Activated CD8-positive, alpha-beta T cell treated with anti-CD3 and anti-CD28 coated beads for 36 hours (primary cell): ENCODE measurements at regions not wholly inside any gene's neighbourhood (a gene's known extent, or its start where the extent isn't known, plus 50 kb on each side); places are given as distances from the start of the nearest gene placed in this dataset.

Experiments
- ATAC-seq: fragments of 200-7000 bp; cut with Tn5 transposase; one replicate; pipeline ENCODE4 v1.10.0; 2021; ENCODE audit warnings: mild to moderate bottlenecking, moderate library complexity
- CTCF ChIA-PET: fragments of 350-600 bp; sonication (Branson Sonifier 250); formaldehyde crosslinking; loops from one replicate; lab custom pipeline; 2021; ENCODE audit warnings: antibody characterized with exemption; lab: Charles Lee
- POLR2A ChIA-PET: fragments of 350-600 bp; sonication (Branson Sonifier 250); formaldehyde crosslinking; loops from one replicate; lab custom pipeline; 2021; ENCODE audit warnings: antibody characterized with exemption; lab: Charles Lee
- DNase-seq: peaks from one replicate; pipeline ENCODE4 v3.0.0-alpha.2; 2020
- H3K27ac Mint-ChIP-seq: one replicate; pipeline ENCODE4 v1.8.0; 2021; ENCODE audit warnings: mild to moderate bottlenecking, mixed read lengths
- H3K27me3 Mint-ChIP-seq: one replicate; pipeline ENCODE4 v1.8.0; 2021; ENCODE audit warnings: mixed read lengths
- H3K36me3 Mint-ChIP-seq: one replicate; pipeline ENCODE4 v1.8.0; 2021; ENCODE audit warnings: low read depth, mixed read lengths
- H3K4me1 Mint-ChIP-seq: one replicate; pipeline ENCODE4 v1.8.0; 2021; ENCODE audit warnings: low read depth, mixed read lengths
- H3K4me3 Mint-ChIP-seq: one replicate; pipeline ENCODE4 v1.8.0; 2021; ENCODE audit warnings: mild to moderate bottlenecking, moderate library complexity, mixed read lengths
- H3K9me3 Mint-ChIP-seq: one replicate; pipeline ENCODE4 v1.8.0; 2021; ENCODE audit warnings: mixed read lengths
- CTCF ChIP-seq: fragments of 200-600 bp; IDR thresholded peaks from one replicate; pipeline ENCODE4 v1.8.0; 2022; ENCODE audit warnings: antibody characterized with exemption, mild to moderate bottlenecking
- intact Hi-C: fragments of 100-400 bp; cut with micrococcal nuclease; formaldehyde crosslinking; loops from one replicate; pipeline ENCODE4 v1.10.0; 2022

DNA sequence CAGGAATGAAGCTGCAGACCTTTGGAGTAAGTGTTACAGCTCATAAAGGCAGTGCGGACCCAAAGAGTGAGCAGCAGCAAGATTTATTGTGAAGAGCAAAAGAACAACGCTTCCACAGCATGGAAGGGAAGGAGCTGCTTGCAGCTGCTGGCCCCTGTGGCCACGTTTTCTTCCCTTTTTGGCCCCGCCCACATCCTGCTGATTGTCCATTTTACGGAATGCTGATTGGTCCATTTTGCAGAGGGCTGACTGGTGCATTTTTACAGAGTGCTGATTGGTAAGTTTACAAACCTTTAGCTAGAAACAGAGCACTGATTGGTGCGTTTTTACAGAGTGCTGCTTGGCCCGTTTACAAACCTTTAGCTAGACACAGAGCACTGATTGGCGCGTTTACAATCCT, 841.5 kb downstream of the CDH11 start:
- DNase-seq: no peak
- ChIA-PET CTCF (no interaction called here), POLR2A (no interaction called here)
- Mint-ChIP-seq H3K36me3 (no peaks in the 10 kb centered on the region), H3K27ac (no peak overlapping the region), H3K9me3 (peaks cover 10% of the 10 kb centered on the region), H3K27me3 (no peaks in the 10 kb centered on the region), H3K4me3 (no peak overlapping the region), H3K4me1 (no peaks in the 10 kb centered on the region)
- intact Hi-C loops: no loop called here
- TF ChIP-seq CTCF: no peak
- no peak for ATAC-seq

GRCh38 chr16:64278196-64278595, 843.7 kb downstream of the CDH11 start:
- POLR2A ChIA-PET: no interaction called here
- CTCF ChIA-PET: no interaction called here
- Mint-ChIP-seq H3K4me1 (no peaks in the 10 kb centered on the region), H3K27ac (no peak overlapping the region), H3K36me3 (no peaks in the 10 kb centered on the region), H3K9me3 (peaks cover 10% of the 10 kb centered on the region), H3K27me3 (no peaks in the 10 kb centered on the region), H3K4me3 (no peak overlapping the region)
- intact Hi-C loops: no loop called here
- TF ChIP-seq CTCF: no peak
- no peak for DNase-seq
- ATAC-seq: no peak

DNA sequence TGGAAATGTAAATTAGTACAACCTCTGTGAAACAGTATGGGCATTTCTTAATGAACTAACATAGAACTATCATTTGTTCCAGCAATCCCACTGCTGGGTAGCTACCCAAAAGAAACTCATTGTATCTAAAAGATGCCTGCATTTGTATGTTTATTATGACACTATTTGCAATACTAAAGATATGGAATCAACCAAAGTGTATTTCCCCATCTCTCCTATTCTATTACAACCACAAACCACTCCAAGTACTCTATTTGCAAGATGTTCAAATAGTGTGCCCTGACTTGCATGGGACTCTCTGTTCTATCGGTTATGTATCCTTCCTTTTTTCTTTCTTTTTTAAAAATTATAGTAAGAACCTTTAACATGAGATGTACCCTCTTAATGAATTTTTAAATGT, 845.2 kb downstream of the CDH11 start:
- POLR2A ChIA-PET: no interaction called here
- DNase-seq (no peak), ATAC-seq (no peak)
- Mint-ChIP-seq H3K9me3 (peaks cover 15% of the 10 kb centered on the region), H3K27me3 (no peaks in the 10 kb centered on the region), H3K27ac (no peak overlapping the region), H3K4me1 (no peaks in the 10 kb centered on the region), H3K4me3 (no peak overlapping the region), H3K36me3 (no peaks in the 10 kb centered on the region)
- no peak for TF ChIP-seq CTCF
- CTCF ChIA-PET: no interaction called here
- intact Hi-C loops: no loop called here

DNA sequence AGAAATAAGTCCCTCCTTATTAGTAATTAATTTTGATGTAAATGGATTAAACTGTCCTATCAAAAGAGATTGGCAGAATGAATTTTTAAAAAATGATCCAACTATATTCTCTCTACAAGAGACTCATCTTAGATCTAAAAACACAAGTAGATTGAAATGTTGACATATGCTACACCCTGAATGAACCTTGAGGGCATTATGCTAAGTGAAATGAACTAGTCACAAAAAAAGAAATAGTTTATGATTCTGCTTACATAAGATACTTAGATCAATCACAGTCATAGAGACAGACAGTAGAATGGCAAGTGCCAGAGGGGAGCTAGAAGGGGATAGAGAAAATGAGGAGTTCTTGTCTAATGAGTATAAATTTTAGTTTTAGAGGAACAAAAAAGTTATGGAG, 849.8 kb downstream of the CDH11 start:
- Mint-ChIP-seq H3K9me3 (peaks cover 18% of the 10 kb centered on the region), H3K4me3 (no peak overlapping the region), H3K27ac (no peak overlapping the region), H3K36me3 (no peaks in the 10 kb centered on the region), H3K27me3 (no peaks in the 10 kb centered on the region), H3K4me1 (no peaks in the 10 kb centered on the region)
- ATAC-seq (no peak), DNase-seq (no peak)
- POLR2A ChIA-PET: no interaction called here
- TF ChIP-seq CTCF: no peak
- CTCF ChIA-PET: no interaction called here
- intact Hi-C loops: no loop called here

DNA sequence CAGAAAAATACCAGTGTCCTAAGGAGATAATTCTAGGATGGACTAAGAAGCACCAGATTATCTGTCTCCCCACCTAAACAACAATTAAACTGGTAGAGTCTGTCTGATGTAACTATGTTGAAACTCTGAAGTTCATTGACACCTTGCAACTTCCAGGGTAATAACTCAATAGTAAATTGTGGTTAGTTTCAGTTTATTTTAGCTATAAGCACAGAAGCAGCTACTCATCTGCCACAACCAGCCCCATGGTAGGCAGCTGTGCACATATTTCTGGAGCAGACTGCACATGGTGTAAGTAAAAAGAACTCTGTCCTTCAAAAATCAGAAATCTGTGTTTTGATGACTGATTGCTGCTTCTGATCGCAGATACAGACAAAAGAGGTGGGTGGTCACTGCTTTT, 852.1 kb downstream of the CDH11 start:
- ChIA-PET POLR2A (no interaction called here), CTCF (no interaction called here)
- no peaks in the 10 kb centered on the region for H3K36me3 Mint-ChIP-seq
- H3K27ac Mint-ChIP-seq: no peak overlapping the region
- H3K9me3 Mint-ChIP-seq: peaks cover 20% of the 10 kb centered on the region
- TF ChIP-seq CTCF: no peak
- DNase-seq (no peak), ATAC-seq (no peak)
- H3K4me3 Mint-ChIP-seq: no peak overlapping the region
- intact Hi-C loops: no loop called here
- no peaks in the 10 kb centered on the region for H3K27me3 Mint-ChIP-seq
- no peaks in the 10 kb centered on the region for H3K4me1 Mint-ChIP-seq
